Glutamatergic neuron (in vitro differentiated cells): ENCODE measurements at regions not wholly inside any gene's neighbourhood (a gene's known extent, or its start where the extent isn't known, plus 50 kb on each side); places are given as distances from the start of the nearest gene placed in this dataset.
"Not testable (repeated sequence)": the region's sequence is repeated elsewhere in the genome, so short reads cannot be mapped to it uniquely, and the experiment has no call there.

Experiments
- DNase-seq: peaks from one replicate; pipeline ENCODE4 v3.0.0; 2022
- H3K27ac Mint-ChIP-seq: one replicate; pipeline ENCODE4 v1.8.0; 2020; ENCODE audit warnings: mild to moderate bottlenecking, mixed read lengths, inconsistent platforms; ENCODE audit not compliant: unreplicated experiment
- H3K27me3 Mint-ChIP-seq: one replicate; pipeline ENCODE4 v1.8.0; 2020; ENCODE audit warnings: mild to moderate bottlenecking, moderate library complexity, mixed read lengths, inconsistent platforms; ENCODE audit not compliant: unreplicated experiment
- H3K36me3 Mint-ChIP-seq: one replicate; pipeline ENCODE4 v1.8.0; 2020; ENCODE audit warnings: mild to moderate bottlenecking, mixed read lengths, inconsistent platforms; ENCODE audit not compliant: unreplicated experiment
- H3K4me1 Mint-ChIP-seq: one replicate; pipeline ENCODE4 v1.8.0; 2020; ENCODE audit warnings: mild to moderate bottlenecking, low read depth, mixed read lengths, inconsistent platforms; ENCODE audit not compliant: unreplicated experiment
- H3K4me3 Mint-ChIP-seq: one replicate; pipeline ENCODE4 v1.8.0; 2020; ENCODE audit warnings: mild to moderate bottlenecking, mixed read lengths, inconsistent platforms; ENCODE audit not compliant: unreplicated experiment
- H3K9me3 Mint-ChIP-seq: one replicate; pipeline ENCODE4 v1.8.0; 2020; ENCODE audit warnings: mild to moderate bottlenecking, moderate library complexity, mixed read lengths, inconsistent platforms; ENCODE audit not compliant: unreplicated experiment
- CTCF ChIP-seq: fragments of 200-600 bp; sonication (generic); IDR thresholded peaks from one replicate; pipeline ENCODE4 v1.5.0; 2021; ENCODE audit not compliant: partially characterized antibody, unreplicated experiment

- Mint-ChIP-seq H3K9me3 (no peaks in the 10 kb centered on the region), H3K27me3 (peaks cover 2% of the 10 kb centered on the region), H3K36me3 (no peaks in the 10 kb centered on the region), H3K4me3 (no peak overlapping the region), H3K27ac (no peak overlapping the region), H3K4me1 (no peaks in the 10 kb centered on the region)
- no peak for TF ChIP-seq CTCF
- DNase-seq = no peak
These were observed 428.0 kb downstream of the ZNF674 start for GRCh38 chrX:46117234-46117633.

GRCh38 chrX:46087310-46087709, 457.9 kb downstream of the ZNF674 start:
- not testable (repeated sequence) for H3K9me3 Mint-ChIP-seq, H3K4me3 Mint-ChIP-seq, H3K27ac Mint-ChIP-seq, H3K36me3 Mint-ChIP-seq, H3K4me1 Mint-ChIP-seq, DNase-seq, H3K27me3 Mint-ChIP-seq

GRCh38 chrX:46080121-46080520, 465.1 kb downstream of the ZNF674 start:
- H3K9me3 Mint-ChIP-seq, DNase-seq, H3K27me3 Mint-ChIP-seq, H3K4me3 Mint-ChIP-seq, H3K4me1 Mint-ChIP-seq, H3K27ac Mint-ChIP-seq, H3K36me3 Mint-ChIP-seq: not testable (repeated sequence)

GRCh38 chrX:46072791-46073190, 472.4 kb downstream of the ZNF674 start:
- H3K4me1 Mint-ChIP-seq = no peaks in the 10 kb centered on the region

GRCh38 chrX:46072372-46072771, 472.8 kb downstream of the ZNF674 start:
- Mint-ChIP-seq H3K4me3 (no peak overlapping the region), H3K27ac (no peak overlapping the region), H3K9me3 (no peaks in the 10 kb centered on the region), H3K36me3 (no peaks in the 10 kb centered on the region), H3K4me1 (no peaks in the 10 kb centered on the region), H3K27me3 (no peaks in the 10 kb centered on the region)
- DNase-seq = no peak
- no peak for TF ChIP-seq CTCF

More at GRCh38 chrX:46072791-46073190, 472.4 kb downstream of the ZNF674 start:
- Mint-ChIP-seq H3K36me3 (no peaks in the 10 kb centered on the region), H3K9me3 (no peaks in the 10 kb centered on the region), H3K27ac (no peak overlapping the region), H3K27me3 (no peaks in the 10 kb centered on the region), H3K4me3 (no peak overlapping the region)
- DNase-seq = no peak
- no peak for TF ChIP-seq CTCF

GRCh38 chrX:46070421-46070820, 474.8 kb downstream of the ZNF674 start:
- no peaks in the 10 kb centered on the region for H3K4me1 Mint-ChIP-seq
- H3K9me3 Mint-ChIP-seq = no peaks in the 10 kb centered on the region
- no peak for TF ChIP-seq CTCF
- H3K4me3 Mint-ChIP-seq = no peak overlapping the region
- H3K27ac Mint-ChIP-seq = no peak overlapping the region
- no peak for DNase-seq
- H3K27me3 Mint-ChIP-seq = no peaks in the 10 kb centered on the region
- H3K36me3 Mint-ChIP-seq = no peaks in the 10 kb centered on the region
